Fibroblast of upper back skin (primary cell): ENCODE measurements at regions not wholly inside any gene's neighbourhood (a gene's known extent, or its start where the extent isn't known, plus 50 kb on each side); places are given as distances from the start of the nearest gene placed in this dataset.

ENCODE experiments used
- DNase-seq: peaks from one replicate; pipeline ENCODE4 v3.0.0-alpha.2; 2013

DNA sequence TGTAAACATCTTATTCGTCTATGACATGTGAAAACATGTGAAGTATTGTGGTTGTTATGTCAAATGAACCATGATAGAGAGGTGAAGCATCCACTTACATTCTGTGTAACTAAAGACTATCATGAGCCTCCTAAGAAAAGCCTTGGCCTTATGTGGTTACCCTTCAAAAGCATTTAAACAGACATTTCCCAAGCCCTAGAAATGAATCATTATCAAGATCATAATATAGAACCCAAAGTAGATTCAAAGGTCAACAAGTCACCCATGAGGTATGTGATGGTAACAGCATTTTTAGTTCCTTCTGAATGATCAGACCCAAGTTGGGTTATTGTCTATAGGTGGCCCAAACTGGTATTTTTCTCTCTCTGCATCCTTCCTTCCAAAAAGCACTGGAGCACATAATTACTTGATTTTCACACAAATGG is 408.0 kb downstream of the TBL1XR1 start:
- peak; percentile 55 for DNase-seq

DNA sequence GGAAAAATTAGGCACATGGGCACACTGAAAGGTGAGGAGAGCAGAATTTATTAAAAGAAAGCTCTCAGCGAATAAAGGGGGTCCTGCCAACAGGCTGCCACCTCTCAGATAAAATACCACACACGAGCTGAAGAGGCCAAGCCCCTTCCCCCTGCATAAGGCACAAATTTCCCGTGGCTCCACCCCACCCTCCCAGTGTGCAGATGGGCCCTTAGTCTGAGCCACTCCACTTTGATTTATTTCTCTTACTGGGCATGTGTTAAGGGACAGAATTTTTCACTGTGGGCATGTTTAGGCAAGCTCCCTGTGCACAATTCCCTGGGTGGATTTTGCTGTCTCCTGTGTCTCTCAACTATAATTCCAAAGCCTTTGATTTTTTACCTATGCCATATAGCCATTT is 409.8 kb downstream of the TBL1XR1 start:
- no peak for DNase-seq

DNA sequence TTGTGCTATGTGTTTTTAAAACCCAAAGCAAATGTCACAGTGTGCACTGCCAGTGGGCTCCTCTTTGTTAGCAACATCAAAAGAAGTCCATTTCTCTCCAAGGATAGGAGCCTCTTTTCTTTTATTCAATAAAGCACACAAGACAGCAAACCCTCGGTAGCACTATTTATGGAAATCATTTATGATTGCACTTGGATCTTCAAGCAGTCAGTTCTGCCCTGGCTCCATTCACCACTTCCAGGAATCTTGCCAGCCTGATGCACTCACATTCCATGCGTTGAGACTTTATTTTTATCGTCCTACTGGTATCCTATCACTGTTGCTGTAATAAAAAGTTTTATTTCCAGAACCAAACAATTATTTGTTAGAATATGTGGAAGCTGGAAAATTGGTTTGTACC is 412.1 kb downstream of the TBL1XR1 start:
- DNase-seq, result peak; percentile 20

DNA sequence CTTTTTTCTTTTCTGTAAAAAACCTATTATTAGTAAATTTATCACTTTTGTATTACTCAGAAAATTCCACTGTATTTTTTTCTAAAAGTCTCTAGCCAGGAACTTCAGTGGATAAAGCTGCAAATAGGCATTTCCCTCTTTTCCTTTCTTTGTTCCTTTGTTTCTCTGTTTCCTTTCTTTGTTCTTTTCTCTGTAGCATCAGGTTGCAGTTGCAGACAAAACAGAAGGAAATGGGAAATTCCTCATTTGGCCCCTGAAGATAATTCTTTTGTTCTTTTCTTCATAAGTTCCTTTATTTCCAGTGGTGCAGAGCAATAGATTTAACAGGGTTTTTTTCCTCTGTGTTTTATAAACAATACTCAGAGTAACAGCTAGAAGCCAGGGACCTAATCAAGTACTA is 416.5 kb downstream of the TBL1XR1 start:
- no peak for DNase-seq

DNA sequence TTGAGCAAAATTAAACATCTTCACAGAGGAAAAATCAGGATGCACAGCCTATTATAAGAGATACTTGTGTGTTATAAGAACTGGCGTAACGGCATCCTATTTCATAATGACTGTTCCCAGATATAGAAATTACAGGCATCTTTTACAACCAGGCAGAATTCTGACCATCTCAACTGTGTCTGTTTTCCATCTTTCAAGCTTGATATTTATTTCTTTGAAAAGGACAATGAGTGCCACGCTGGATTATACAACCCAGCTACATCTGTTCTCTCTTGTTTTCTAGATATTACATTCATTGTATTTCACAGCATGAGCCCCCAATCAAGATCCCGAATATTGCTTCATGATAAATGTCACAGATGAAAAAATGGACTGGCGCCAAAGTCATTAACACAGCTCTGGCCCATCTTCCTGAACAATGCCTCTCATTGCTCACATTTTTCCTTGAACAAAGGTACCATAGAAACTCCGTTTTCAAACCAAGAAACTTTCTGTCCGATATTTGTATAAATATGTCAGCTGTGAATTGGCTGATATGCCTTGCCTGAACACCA is 420.6 kb downstream of the TBL1XR1 start:
- DNase-seq, result no peak

DNA sequence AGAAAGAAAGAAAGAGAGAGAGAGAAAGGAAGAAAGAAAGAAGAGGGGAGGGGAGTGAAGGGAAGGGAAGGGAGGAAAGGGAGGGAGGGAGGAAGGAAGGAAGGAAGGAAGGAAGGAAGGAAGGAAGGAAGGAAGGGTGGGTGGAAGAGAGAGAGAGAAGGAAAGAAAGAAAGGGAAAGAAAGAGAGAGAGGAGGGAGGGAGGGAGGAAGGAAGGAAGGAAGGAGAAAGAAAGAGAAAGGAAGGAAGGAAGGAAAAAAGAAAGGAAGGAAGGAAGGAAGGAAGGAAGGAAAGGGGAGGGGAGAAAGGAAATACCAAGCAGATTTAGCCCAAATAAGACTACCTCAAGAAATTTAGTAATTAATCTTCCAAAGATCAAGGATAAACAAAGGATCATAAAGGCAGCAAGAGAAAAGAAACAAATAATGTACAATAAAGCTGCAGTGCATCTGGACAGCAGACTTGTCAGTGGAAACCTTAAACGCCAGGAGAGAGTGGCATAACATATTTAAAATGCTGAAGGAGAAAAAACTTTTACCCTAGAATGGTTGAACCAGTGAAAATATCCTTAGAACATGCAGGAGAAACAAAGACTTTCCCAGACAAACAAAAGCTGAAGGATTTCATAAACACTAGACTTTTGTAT is 427.6 kb downstream of the TBL1XR1 start:
- DNase-seq, result no peak

DNA sequence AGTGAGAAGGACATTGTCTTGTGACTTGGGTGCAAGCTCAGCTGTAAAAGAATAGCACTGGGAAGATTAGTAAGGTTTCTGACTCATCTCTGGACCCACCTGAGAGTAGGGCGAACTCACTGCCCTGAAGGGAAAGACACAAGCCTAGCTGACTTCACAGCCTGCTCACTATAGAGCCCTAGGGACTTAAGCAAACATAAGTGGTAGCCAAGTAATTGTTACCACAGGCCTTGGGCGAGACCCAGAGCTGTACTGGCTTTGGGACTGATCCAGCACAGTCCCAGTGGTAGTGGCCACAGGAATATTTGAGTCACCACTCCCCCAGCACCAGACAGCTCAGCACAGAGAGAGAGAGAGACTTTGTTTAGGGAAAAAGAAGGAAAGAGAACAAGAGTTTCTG is 429.9 kb downstream of the TBL1XR1 start:
- peak; percentile 93 for DNase-seq

DNA sequence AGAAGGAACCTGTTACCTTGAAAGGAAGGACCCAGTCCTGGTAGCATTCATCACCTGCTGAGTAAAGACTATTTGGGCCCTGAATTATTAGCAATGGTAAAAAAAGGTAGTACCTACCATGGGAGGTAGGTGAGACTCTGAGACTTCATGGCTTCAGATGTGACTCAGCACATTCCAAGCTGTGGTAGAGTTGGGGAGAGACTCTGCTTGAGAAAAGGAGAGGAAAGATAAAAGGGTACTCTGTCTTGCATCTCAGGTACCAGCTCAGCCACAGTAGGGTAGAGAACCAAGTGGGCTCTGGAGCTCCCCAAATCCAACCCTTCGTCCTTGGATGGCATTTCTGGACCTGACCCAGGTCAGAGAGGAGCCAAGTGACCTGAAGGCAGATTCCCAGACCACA is 430.4 kb downstream of the TBL1XR1 start:
- no peak for DNase-seq

DNA sequence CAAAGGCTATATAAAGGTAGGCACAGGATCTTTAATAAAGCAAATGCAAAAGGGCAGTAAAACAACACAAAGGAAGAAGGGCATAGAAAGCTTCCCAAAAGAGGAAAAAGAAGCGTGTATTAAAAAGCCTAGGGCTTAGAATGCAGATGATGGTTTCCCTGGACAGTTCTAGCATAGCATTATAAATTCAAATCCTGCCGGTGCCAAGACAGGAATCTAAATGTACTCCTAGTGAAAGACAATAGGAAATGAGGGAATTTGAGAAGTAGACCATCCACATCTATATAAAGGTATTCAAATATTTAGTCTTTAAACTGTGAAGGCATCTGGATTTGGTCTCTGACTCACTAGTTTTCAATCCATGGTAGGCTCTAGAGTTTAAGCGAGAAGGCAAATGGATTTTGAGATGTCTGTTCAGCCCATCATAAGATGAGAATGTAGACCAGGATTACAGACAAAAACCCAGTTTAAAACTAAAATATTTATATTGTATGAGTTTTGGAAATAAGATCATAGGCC is 431.8 kb downstream of the TBL1XR1 start:
- peak; percentile 59 for DNase-seq

DNA sequence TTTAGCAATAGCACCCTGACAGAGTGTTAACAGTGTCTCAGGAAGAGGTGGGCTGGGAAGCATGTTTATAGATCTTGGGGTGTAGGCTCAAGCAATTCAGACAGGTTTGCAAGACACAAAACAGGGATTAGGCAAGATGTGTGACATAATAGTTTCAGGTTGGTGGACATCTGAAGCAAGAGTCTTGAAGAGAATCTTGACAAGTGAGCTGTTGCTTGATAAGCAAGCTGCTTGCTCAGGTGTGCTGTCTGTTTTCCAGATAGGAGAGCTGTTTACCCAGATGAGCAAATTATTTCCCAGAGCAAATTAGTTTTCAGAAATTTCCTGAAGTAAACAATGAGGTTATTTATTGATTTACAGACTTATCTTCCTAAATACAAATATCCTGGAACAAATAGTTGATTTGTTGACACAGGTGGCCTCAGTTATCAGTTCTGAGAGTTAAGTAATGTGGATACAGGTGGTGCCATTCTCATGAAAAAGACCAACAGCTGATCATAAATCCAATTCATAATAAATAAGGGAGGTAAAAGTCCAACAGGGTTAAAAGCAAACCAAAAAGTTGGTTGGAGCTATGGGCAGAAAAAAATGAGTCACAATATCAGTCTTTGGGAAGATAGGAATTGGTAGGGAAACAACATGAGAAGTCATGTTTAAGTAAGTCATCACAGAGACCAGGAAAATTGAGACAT is 437.3 kb downstream of the TBL1XR1 start:
- no peak for DNase-seq

DNA sequence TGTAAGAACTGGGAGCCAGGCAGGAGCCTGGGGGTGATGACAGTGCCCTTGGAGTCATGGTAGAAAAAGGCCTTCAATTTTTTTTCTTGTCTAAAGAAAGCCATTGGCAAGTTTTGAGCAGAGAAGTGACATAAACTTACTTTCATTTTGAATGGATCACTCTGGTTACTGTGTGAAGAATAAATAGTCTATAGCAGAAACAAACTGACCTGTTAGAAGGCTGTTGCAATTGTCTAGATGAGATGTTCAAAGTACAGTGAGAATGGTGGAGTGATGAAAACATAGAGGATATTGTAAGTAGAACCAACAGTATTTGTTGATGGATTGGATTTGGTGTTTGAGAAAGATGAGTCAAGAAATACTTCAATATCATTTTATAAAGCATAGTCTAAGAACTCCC is 439.9 kb downstream of the TBL1XR1 start:
- DNase-seq, result no peak

DNA sequence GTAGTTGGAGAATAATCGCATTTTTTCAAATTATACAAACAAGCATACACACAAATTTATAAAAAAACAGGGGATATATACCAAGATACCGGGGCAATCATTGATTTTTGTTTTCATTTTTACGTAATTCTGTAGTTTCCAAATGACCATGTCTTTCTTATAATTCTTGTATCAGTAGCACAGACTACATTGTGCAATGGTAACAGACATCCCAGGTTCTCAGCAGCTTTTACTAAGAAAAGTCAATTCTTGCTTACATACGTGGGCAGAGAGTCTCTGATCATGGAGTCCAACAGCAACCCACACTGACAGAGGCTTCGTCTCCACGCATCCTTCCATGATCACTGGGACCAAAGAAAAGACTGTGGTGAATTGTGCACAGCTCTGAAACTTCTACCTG is 441.3 kb downstream of the TBL1XR1 start:
- no peak for DNase-seq

DNA sequence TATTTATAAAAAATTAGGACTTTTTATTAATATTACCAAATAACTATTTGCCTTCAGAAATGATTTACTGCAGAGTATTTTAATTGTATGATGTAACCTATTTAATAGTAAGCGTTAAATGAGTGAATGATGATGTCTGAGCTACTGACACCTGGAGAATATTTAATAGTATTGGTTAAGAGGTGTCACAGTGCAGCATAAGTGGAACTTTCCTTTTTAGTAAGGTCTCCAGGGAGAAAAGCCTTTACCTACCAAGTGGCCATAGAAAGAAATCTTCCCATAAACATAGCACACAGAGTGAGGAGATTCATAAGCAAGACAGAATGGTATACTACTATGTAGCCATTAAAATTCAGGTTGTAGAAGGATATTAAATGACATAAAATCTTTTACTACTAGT is 441.7 kb downstream of the TBL1XR1 start:
- no peak for DNase-seq

DNA sequence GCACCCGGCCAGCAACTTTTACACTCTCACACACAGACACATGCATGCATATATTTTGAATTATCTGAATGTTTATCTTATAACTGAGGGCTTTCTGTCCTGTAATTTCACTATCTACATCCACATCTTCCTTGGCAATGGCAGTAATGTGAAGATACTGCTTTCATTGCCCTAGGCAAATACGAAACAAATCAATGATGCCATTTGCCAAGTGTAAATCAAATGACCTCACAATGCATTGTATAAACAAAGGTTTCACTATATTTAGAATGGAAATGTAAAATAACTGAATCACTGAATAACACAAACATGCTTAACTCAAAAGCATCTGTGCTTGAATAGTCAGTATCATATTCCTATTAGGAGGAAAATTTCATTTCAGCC is 455.6 kb downstream of the TBL1XR1 start:
- DNase-seq, result no peak

DNA sequence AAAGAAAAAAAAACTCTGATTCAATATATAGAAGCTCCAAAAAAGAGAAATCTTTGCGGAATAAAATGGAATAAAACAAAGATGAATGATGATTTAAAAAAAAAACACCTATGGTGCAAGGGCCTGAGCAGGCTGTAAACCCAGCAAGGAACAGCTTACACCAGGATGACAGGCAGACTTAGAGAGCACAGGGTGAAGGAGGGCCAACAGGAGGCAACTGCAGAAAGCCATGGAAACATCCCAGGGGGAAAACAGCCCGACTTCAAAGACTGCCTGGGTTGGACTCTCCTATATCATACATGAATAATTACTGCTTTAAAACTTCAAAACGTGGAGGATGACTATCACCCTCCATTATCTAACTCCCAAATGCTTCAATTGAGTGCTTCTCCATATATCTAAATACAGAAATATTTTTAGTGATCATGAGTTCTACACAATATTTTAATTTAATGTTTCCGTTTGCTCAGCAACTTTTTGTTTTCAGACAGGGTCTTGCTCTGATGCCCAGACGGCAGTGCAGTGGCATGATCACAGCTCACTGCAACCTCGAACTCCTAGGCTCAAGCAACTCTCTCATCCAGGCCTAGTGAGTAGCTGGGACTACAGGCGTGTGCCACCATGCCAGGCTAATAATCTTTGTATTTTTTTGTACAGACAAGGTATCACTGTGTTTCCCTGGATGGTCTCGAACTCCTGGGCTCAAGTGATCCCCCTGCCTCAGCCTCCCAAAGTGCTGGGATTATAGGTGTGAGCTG is 456.2 kb downstream of the TBL1XR1 start:
- no peak for DNase-seq

DNA sequence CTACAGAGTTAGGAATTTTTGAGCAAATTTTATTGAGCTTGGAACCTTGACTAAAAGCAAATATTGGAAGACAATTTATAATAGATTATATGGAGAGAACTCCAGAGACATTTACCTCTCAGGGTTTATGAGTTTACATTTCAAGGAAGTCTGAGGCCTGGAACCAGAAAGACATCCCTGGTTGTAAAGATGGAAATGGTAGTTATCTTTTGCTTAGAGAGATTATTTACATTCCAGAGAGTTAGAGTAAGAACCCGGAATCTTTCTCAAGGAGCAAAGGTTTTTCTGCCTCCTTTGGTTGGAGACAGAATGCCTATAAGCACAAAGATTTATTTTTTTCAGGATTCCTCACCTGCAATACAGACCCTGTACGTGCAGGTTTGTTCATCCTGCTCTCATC is 458.1 kb downstream of the TBL1XR1 start:
- peak; percentile 2 for DNase-seq

DNA sequence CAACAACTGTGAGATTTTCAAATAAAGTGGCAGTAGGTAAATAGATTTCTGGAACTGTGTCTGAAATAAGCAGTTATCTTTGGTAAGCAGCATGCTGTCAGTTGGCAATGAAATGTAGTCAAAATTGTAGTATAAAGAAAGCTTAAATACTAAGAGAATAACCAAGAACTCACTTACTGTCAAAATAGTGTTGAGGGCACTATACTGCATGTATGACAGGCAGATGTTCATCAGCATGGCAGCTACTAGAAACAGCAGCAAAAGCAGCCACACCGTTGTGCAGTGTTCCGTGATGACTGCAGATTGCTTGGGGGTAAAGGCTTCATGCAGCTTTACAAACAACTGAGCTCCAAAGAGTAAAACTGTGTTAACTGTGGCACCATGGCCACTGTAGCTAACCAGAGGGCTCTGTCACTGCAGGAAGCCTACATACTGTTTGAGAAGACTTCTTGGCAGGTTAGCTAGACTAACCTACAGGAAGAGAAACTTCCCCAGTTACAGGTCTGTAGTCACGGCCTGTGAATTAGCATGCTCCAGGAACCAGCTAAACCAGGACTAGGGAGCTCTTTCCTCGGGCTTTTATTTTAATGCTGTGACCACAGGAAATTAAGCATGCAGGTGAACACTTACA is 459.7 kb downstream of the TBL1XR1 start:
- DNase-seq, result no peak

DNA sequence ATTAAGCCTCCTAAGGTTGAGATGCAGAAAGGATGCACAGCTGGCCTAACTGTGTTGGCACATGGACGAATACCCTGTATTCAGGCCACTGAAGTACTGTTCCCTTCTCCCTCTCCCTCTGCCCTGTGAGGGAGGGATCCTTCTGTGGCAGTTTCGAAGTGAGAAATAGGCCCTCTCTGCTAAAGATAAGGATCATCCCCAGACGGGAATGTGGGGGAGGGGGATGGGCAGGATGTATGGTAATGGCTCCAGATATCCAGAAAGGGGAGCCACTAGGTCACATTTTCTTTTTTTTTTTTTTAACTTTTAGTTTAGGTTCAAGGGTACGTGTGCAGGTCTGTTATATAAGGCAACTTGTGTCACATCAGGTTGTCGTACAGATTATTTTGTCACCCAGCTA is 463.1 kb downstream of the TBL1XR1 start:
- DNase-seq, result no peak

DNA sequence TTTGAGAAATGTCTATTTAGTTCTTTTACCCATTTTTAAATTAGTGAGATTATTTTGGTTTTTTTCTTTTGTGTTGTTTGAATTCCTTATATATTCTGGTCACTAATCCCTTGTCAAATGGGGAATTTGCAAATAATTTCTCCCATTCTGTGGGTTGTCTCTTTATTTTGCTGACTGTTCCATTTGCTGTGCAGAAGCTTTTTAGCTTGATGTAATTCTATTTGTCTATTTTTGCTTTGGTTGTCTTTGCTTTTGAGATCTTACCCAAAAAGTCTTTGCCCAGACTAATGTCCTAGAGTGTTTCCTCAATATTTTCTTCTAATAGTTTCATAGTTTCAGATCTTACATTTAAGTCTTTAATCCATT is 472.9 kb downstream of the TBL1XR1 start:
- DNase-seq, result no peak

DNA sequence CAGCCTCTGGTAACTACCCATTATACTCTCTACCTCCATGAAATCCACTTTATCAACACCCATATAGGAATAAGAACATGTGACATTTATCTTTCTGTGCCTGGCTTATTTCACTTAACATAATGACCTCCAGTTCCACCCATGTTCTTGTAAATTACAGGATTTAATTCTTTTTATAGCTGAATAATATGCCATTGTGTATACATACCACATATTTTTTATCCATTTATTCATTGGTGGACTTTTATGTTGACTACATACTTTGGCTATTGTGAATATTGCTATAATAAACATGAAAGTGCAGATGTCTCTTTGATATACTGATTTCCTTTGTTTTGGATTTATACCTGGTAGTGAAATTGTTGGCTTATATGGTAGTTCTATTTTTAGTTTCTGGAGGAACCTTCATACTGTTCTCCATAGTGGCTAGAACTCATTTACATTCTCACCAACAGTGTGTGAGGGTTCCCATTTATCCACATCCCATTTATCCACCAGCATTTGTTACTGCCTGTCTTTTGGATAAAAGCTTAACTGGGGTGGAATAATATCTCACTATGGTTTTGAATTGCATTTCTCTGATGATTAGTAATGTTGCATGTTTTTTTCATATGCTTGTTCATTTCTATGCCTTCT is 473.4 kb downstream of the TBL1XR1 start:
- no peak for DNase-seq

DNA sequence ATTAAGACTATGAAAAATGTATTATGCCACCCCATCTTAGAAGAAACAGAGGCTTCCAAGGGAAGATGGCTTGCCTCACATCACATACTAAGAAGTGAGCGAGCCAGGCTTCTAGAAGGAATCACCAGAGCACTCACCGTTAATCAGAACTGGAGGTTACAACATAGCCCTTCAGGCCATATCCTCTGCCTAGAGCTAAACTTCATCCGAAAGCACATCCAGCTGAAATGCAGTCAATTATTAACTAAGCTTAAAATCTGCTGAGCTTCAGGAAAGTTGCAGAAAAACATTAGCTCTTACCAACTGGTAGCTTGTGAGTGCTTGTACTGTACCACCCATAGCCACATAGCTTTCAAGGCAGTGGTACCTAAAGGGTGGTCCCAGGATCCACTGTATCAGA is 483.2 kb downstream of the TBL1XR1 start:
- no peak for DNase-seq

DNA sequence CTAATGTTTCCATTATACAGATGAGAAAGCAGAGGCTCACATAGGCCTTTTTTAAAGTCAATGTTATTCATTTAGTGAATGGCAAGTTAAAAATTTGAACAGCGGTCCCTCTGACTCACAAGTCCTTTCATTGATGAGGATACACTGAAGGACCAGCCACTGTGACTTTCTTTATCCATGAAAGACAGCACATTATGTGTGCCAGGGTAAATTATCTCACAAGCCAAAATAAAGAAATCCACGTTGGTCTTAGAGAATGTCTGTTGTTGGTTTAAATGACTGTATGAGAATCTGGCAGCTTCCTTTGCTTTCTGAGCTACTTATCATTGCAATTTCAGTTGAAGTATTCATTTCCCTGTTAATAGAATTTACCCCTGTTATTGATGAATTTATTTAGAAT is 485.1 kb downstream of the TBL1XR1 start:
- DNase-seq, result no peak

DNA sequence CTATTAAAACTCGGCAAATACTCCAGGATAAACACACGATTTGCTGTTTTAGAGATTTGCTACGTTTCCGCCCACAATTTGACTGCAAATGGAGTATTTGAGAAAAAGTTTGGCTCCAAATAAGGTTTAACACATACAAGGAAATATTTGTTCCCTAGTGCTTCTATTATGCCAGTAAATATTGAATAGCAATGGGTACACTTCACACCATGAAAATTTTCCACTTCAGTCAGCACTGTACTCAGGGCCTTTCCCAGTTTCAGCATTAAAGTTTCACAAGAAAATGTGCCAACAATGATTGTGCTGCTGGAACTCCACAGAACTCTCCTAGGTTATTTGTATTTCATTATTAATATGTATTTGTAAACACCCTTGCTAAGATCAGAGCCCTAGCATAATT is 498.0 kb downstream of the TBL1XR1 start:
- DNase-seq, result no peak
